Urinary bladder (tissue), 3 donors: ENCODE measurements at regions not wholly inside any gene's neighbourhood (a gene's known extent, or its start where the extent isn't known, plus 50 kb on each side); places are given as distances from the start of the nearest gene placed in this dataset.

Source experiments
- DNase-seq: peaks from one replicate; pipeline ENCODE4 v3.0.0-alpha.2; 2015; ENCODE audit errors: extremely low spot score
- H3K27ac ChIP-seq: one replicate; pipeline ENCODE4 v1.5.1; 2013; ENCODE audit warnings: low read depth, mild to moderate bottlenecking, moderate library complexity
- H3K36me3 ChIP-seq: one replicate; pipeline ENCODE4 v1.6.1; 2013; ENCODE audit warnings: mild to moderate bottlenecking, moderate library complexity; ENCODE audit not compliant: insufficient read depth
- H3K4me1 ChIP-seq: one replicate; pipeline ENCODE4 v1.6.1; 2013; ENCODE audit warnings: mild to moderate bottlenecking, moderate library complexity; ENCODE audit not compliant: insufficient read depth
- H3K4me3 ChIP-seq: one replicate; pipeline ENCODE4 v1.5.1; 2013; ENCODE audit warnings: low read depth, low read length
- WGBS: extraction: QIAGEN DNeasy Blood & Tissue Kit; methylation state at CpG from one replicate; pipeline ENCODE4 v1.1.7; 2013; 5-methylcytosine and 5-hydroxymethylcytosine counted together
- donor health status: healthy with polysubstance abuse.
- donor health status: healthy.

DNA sequence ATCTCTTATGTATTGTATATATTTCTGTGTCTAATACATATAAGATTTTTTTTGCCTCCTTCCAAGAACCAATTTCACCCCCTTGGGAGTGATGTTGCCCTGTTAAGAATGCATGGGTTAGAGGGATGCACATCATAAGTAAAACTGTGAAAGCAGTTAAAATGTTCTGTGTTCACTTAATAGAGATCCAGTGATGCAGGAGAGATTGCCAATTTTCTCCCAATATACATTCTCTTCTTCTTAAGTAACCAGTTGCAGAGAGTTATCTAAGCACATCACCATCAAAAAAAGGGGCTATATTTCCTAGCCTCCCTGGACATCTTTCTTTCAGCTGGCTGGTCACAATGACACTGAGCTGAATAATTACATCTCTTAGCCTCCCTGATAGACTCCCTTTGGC is 307.0 kb downstream of the OSTF1 start:
- no peak overlapping the region for H3K27ac ChIP-seq
- H3K36me3 ChIP-seq, result no peaks in the 10 kb centered on the region
- no peaks in the 10 kb centered on the region for H3K4me1 ChIP-seq
- H3K4me3 ChIP-seq, result no peak overlapping the region
- no peak for DNase-seq

DNA sequence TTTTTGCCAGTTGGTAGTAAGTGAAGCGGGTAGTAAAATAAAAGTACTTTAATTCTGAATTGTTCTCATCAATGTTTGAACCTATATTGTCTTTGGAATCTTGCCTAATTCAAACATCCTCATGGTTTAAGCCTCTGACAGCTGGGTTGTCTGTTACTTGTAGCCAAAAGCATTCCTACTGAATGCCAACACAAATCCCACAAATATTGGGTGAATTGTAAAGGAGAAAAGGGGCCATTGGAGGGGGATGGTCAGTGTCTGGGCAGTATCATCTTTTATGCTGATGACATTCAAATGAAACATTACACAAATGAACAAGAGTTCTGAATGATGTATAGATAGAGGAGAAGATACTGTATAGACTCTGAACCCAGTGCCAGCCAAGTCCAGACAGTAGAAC is 309.5 kb downstream of the OSTF1 start:
- DNase-seq, result no peak
- no peak overlapping the region for H3K27ac ChIP-seq
- no peak overlapping the region for H3K4me3 ChIP-seq
- WGBS, result 97% methylated on average over 1 of the region's 1 CpG
- H3K36me3 ChIP-seq, result no peaks in the 10 kb centered on the region
- H3K4me1 ChIP-seq, result no peaks in the 10 kb centered on the region

DNA sequence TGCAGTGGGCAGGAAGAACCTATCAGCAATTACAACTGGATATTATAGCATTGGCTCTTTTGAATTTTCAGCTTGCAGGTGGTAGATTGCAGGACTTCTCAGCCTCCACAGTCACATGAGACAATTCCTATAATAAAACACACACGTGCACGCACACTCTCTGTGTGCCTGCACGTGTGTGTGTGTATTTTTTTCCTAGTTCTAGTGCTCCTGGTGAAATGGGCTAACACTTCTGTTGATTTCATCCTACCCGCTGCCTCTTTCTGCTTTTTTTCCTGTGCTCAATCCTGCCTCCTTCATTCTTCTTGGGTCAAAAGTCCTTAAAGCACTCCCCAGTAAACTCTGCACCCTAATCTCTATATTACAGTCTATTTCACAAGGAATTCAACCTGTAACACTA is 320.1 kb downstream of the OSTF1 start:
- DNase-seq, result no peak
- H3K36me3 ChIP-seq, result no peaks in the 10 kb centered on the region
- H3K4me1 ChIP-seq, result no peaks in the 10 kb centered on the region
- no peak overlapping the region for H3K27ac ChIP-seq
- no peak overlapping the region for H3K4me3 ChIP-seq
- 84% methylated on average over 4 of the region's 4 CpGs for WGBS

DNA sequence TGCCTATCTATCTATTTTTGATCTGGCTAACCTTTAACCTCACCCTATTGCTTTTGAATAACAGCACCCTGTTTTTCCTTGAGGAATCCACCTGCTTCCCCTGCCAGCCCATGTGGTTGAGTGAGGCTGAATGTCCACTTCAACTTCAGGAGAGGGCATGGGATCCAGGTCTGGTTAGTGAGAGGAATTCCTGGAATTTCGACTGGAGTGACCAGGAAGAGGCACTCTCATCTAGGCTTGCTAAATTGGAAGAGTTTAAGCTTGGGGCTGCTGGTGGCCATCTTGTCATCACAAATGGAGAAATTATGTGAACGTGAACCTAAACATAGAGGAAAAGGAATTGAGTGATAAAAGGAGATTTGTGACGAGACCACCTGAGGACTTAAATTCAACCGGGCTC is 322.1 kb downstream of the OSTF1 start:
- H3K4me1 ChIP-seq, result no peaks in the 10 kb centered on the region
- no peak for DNase-seq
- H3K4me3 ChIP-seq, result no peak overlapping the region
- no peak overlapping the region for H3K27ac ChIP-seq
- WGBS, result 75% methylated on average over 4 of the region's 4 CpGs
- H3K36me3 ChIP-seq, result no peaks in the 10 kb centered on the region

DNA sequence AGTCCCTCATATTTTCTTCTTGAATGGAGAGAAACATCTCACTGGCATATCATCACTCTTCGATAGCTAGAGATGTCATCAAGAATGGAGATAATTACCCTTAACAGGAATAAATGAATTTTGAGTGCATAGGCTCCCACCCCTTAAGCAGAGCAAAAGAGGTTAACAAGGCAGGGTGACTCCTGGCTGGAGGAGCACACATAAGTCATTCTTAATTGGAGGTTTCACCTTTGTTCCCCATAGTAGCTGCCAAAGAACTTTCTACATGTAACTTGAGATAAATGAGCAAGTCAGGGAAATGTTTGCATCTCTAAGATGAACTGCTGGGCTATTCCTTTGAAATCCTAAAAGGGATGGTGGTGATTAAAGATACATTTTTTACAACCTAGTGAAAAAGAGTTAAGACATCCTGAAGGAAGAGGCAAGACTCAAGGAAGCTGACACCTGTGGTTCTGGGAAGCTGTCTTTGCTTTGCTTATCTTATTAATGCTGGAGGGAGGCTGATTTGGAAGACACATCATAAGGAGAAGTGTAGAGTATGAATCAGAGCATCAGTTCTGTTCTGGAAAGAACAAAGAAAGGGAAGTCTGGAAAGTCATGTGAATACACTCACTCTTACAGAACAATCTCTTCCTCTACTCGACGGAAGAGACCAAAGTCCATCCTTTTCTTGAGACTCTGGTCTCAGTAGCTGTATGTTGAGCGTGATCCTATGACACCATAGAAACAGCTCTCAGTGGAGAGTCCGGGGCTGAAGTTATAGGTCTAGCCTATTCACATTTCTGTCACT is 326.3 kb downstream of the OSTF1 start:
- H3K36me3 ChIP-seq, result no peaks in the 10 kb centered on the region
- H3K27ac ChIP-seq, result no peak overlapping the region
- no peak overlapping the region for H3K4me3 ChIP-seq
- DNase-seq, result no peak
- WGBS, result 75% methylated on average over 5 of the region's 5 CpGs
- no peaks in the 10 kb centered on the region for H3K4me1 ChIP-seq

DNA sequence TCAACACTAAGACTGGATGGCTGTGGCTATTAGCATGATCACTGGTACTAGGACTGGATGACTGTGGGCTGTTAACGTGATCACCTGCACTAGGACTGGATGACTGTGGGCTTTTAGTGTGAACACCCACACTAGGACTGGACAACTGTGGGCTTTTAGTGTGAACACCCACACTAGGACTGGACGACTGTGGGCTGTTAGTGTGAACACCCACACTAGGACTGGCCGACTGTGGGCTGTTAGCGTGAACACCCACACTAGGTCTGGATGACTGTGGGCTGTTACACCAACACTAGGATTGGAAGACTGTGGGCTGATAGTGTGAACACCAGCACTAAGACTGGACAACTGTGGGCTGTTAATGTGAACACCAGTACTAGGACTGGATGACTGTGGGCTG is 329.2 kb downstream of the OSTF1 start:
- no peak overlapping the region for H3K4me3 ChIP-seq
- WGBS, result 94% methylated on average over 4 of the region's 4 CpGs
- no peak for DNase-seq
- H3K4me1 ChIP-seq, result no peaks in the 10 kb centered on the region
- no peak overlapping the region for H3K27ac ChIP-seq
- no peaks in the 10 kb centered on the region for H3K36me3 ChIP-seq

DNA sequence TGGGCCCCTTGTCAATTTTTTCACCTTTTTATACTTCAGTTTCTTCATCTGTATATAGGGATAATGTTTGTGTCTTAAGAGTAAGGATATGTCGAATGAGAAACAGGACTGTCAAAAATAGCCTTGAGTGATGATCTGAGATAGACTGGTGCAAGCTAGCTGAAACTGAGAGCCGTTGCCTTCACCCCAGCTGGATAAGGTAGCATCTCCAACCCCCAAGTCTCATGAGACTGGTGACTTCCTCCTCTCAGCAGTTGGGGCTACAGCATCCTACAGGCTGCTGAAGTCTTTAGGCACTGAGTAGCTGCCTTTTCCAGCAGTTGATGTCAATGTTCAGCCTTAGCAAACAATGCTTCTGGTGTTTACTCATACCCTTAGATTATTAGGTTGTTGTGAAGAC is 330.2 kb downstream of the OSTF1 start:
- Histone ChIP-seq H3K36me3 (no peaks in the 10 kb centered on the region), H3K4me1 (no peaks in the 10 kb centered on the region), H3K4me3 (no peak overlapping the region), H3K27ac (no peak overlapping the region)
- no peak for DNase-seq
- WGBS, result 78% methylated on average over 2 of the region's 2 CpGs

DNA sequence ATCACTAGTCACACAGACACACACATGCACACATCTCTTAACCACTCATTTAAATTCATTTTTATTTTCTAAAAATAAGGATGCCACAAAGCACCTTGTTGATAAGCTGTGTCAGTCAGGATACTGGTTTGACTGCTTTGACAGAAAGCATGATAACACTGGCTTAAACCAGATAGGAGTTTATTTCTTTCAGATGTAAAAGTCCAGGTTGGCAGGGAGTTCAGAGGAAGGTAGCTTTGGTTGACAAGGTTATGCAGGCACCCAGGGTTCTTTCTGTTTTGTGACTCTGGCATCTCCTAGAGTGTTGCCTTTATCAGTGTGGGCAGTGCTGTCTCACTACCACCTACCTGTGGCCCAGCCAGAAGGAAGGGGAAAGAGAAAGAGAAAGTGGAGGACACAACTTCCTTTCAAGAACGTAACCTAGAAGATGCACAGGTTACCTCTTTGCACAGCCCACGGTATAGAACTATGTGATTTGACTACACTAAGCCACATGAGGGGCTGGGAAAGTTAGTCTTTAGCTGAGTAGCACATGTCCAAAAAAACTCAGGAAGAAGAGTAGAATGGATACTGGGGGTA is 334.7 kb downstream of the OSTF1 start:
- H3K27ac ChIP-seq, result no peak overlapping the region
- no peak overlapping the region for H3K4me3 ChIP-seq
- no peak for DNase-seq
- 90% methylated on average over 2 of the region's 2 CpGs for WGBS
- H3K4me1 ChIP-seq, result no peaks in the 10 kb centered on the region
- H3K36me3 ChIP-seq, result no peaks in the 10 kb centered on the region

DNA sequence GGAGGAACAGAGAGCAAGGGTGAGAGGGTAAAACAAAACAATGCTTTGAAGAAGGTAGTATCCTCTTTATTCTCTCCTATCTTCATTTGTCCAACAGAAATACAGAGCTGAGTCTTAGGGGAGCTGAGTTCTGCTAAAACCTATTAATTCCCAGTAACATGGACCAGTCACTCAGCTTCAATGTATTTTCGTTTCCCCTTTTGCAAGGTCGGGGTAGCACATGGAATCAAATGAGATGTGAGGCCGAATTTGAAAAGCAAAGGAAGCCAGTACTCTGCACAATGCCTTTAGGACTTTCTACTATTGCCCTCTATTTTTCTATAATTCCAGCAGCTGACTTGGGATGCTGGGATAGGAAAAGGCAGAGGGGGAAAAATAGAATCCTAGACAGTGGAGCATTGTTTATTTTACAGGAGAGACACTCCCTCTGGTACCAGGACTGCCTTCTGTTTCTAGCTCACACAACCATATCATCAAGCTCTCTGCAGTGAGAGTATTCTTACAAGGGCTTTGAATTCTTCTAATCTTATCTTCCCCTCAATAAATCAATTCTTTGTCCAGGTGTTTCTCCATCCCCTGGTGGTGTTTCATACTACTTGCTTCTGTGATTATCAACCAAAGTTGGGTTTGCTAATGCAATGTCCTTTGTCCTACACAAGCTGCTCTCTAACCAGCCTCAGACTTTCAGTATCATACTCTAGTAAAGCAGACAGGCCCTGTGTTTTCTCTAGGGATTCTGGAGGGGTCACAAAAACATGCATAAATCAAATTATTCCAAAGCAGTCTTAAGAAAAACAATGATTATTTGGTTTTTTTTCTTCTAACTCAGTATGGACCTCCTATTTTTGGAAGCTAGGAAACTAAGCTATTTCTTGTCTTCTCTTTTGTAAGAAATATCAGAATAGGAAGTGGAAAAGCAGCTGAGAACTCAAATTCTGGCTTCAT is 341.5 kb downstream of the OSTF1 start:
- no peaks in the 10 kb centered on the region for H3K36me3 ChIP-seq
- no peaks in the 10 kb centered on the region for H3K4me1 ChIP-seq
- no peak overlapping the region for H3K27ac ChIP-seq
- no peak overlapping the region for H3K4me3 ChIP-seq
- WGBS, result 77% methylated on average over 3 of the region's 3 CpGs
- DNase-seq, result no peak

DNA sequence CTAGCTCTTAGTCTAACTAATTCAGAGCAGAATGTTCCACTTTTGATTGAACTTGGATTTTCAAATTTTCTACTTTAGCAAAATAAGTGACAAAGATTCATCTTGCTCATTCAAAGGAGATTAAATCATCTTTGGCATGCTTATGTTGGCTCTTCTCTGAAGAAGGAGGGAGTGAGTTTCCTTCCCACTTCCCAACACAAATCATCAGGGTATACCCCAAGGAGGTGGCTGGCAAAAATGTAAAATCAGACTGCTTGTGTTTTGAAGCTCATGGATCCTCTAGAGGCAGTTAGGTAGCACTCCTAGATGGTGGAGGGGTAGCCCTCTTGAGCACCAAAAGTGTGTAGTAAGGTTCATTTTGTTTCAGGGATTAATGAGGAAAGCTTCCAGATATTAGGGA is 343.1 kb downstream of the OSTF1 start:
- Histone ChIP-seq H3K27ac (no peak overlapping the region), H3K4me3 (no peak overlapping the region), H3K36me3 (no peaks in the 10 kb centered on the region), H3K4me1 (no peaks in the 10 kb centered on the region)
- DNase-seq, result no peak

DNA sequence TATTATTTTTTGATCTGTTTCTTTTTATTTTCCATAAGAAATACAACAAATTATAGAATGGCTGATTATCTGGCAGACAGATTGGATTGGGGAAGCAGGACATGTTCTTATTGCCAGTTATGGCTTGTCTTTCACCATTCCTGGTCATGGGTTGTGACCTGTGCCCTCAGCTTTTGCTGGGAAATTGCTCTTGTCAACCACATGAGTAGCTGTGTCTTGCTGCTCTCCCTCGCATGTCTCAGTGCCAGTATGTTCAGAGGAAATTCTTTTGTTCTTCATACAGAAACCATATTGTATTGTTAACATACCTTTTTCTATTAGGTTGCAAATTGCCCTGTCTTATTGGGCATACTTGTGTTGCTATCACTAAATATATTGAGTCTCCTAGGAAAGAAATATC is 344.1 kb downstream of the OSTF1 start:
- WGBS, result 71% methylated on average over 1 of the region's 1 CpG
- no peak overlapping the region for H3K27ac ChIP-seq
- DNase-seq, result no peak
- H3K4me1 ChIP-seq, result no peaks in the 10 kb centered on the region
- no peak overlapping the region for H3K4me3 ChIP-seq
- no peaks in the 10 kb centered on the region for H3K36me3 ChIP-seq

DNA sequence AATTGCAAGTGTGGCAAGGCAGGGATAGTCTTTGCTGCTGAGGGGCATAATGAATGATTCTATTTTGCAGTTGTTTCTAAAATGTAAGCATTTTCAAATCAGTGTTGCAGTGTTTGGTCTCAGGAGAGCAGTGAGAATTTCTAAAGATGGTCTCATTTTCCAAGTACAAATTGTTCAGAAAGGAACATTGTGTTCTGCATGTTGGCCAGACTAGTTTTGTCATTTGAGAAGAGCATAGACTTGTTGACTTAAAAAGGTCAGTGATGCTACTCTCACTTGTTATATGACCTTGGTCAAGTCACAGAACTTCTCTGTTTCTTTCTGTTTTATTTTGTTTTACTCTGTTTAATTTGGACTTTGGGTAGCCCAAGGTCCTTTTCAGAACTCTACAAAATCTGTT is 344.6 kb downstream of the OSTF1 start:
- Histone ChIP-seq H3K4me3 (no peak overlapping the region), H3K27ac (no peak overlapping the region), H3K36me3 (no peaks in the 10 kb centered on the region), H3K4me1 (no peaks in the 10 kb centered on the region)
- DNase-seq, result no peak

DNA sequence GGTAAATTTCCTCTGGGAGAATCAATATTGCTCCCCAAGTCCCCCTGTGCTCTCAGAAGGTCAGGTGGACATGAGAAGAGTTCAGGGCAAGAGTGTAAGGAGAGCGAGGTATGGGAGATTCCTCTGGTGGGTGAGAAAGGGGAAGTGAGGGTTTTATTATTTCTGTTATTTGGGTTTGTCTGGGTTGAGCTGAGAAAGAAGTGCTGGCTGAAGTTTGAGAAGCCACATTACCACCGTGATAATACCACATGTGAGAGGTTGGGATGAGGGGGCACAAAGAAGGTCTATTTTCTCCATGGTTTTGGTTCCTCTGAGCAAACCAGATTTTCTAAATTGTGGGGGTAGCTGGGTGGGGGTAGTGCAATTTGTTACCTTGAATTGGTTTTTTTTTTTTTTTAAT is 350.4 kb downstream of the OSTF1 start:
- no peaks in the 10 kb centered on the region for H3K36me3 ChIP-seq
- 76% methylated on average over 2 of the region's 2 CpGs for WGBS
- H3K27ac ChIP-seq, result no peak overlapping the region
- no peaks in the 10 kb centered on the region for H3K4me1 ChIP-seq
- DNase-seq, result no peak
- H3K4me3 ChIP-seq, result no peak overlapping the region

DNA sequence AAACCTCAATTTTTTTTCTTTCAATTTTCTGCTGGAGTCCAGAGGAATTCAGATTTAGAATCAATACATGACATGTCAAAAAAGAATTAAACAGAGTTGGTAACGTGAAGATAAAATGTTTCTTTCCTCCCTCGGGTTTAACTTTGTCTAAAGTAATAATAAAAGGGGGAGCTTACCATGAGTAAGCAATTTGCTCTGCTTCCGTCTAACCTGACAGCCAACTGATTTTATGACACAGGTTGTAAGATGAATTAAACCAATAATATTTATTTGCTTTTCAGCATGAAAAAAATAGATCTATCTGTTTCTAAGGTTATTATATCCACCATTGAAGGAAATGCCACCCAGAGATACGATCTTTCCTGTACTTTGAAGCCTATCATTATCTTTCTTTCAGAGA is 352.6 kb downstream of the OSTF1 start:
- Histone ChIP-seq H3K27ac (no peak overlapping the region), H3K4me3 (no peak overlapping the region), H3K36me3 (no peaks in the 10 kb centered on the region), H3K4me1 (no peaks in the 10 kb centered on the region)
- 61% methylated on average over 4 of the region's 4 CpGs for WGBS
- no peak for DNase-seq
